ENCODE measurements at regions not wholly inside any gene's neighbourhood (a gene's known extent, or its start where the extent isn't known, plus 50 kb on each side); places are given as distances from the start of the nearest gene placed in this dataset.

DNA sequence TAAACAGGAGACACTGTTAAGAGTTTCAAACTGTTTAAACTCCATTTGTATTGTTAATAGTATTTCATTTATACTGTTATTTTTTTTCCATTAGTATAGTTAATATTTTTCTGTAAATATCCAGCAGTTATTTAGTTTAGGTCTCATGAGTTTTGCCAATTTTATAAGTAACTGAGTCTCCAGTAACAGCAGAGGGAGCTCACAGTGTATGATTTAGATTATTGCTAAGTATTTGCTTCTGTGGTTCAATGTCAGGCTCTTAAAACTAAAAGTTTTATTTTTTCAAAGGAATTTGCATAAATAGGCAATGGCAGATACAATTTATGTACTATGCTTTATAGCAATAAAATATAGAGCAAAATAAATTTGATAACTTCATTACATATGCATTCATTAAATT lies 209.7 kb downstream of the ATXN7L3B start:
- in situ Hi-C loops (cut with MboI; ENCODE audit: low pct_unique_long_range_greater_than_20kb, low sequenced_read_pairs, unreplicated experiment): no loop called here
- TF ChIP-seq, protein P1, sequence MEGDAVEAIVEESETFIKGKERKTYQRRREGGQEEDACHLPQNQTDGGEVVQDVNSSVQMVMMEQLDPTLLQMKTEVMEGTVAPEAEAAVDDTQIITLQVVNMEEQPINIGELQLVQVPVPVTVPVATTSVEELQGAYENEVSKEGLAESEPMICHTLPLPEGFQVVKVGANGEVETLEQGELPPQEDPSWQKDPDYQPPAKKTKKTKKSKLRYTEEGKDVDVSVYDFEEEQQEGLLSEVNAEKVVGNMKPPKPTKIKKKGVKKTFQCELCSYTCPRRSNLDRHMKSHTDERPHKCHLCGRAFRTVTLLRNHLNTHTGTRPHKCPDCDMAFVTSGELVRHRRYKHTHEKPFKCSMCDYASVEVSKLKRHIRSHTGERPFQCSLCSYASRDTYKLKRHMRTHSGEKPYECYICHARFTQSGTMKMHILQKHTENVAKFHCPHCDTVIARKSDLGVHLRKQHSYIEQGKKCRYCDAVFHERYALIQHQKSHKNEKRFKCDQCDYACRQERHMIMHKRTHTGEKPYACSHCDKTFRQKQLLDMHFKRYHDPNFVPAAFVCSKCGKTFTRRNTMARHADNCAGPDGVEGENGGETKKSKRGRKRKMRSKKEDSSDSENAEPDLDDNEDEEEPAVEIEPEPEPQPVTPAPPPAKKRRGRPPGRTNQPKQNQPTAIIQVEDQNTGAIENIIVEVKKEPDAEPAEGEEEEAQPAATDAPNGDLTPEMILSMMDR (IDR thresholded peaks at IDR 0.05; ENCODE audit: extremely low read depth, insufficient read depth, missing control alignments): no peak
- no peak for DNase-seq (ENCODE audit: low spot score)

DNA sequence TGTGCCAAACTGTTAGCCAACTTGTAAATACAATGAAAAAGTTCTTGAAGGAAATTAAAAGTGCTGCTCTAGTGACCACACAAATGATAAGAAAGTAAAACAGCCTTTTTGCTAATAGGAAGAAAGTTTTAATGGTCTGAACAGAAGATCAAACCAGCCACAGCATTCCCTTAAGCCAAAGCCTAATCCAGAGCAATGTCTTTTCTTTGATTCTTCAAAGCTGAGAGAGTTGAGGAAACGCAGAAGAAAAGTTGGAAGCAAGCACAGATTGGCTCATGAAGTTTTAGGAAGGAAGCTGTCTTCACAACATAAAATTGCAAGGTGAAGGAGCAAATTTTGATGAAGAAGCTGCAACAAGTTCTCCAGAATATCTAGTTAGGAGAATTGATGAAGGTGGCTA lies 213.8 kb downstream of the ATXN7L3B start:
- TF ChIP-seq, protein P1 (IDR thresholded peaks at IDR 0.05; ENCODE audit: extremely low read depth, insufficient read depth, missing control alignments): no peak
- no peak for DNase-seq (ENCODE audit: low spot score)
- in situ Hi-C loops (cut with MboI; ENCODE audit: low pct_unique_long_range_greater_than_20kb, low sequenced_read_pairs, unreplicated experiment): no loop called here

DNA sequence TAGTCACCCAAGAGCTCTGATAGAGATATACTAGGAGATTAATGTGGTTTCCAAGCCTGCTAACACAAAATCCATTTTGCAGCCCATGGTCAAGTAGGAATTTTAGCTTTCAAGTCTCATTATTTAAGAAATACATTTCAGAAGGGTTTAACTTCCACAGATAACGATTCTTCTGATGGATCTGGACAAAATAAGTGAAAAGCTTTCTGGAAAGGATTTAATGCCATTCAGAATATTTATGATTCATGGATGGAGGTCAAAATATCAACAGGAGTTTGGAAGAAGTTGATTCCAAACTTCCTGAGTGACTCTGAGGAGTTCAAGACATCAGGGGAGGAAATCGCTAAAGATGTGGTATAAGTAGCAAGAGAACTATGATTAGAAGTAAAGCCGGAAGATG lies 214.6 kb downstream of the ATXN7L3B start:
- TF ChIP-seq, protein P1 (IDR thresholded peaks at IDR 0.05; ENCODE audit: extremely low read depth, insufficient read depth, missing control alignments): no peak
- in situ Hi-C loops (cut with MboI; ENCODE audit: low pct_unique_long_range_greater_than_20kb, low sequenced_read_pairs, unreplicated experiment): no loop called here
- DNase-seq (ENCODE audit: low spot score): no peak

DNA sequence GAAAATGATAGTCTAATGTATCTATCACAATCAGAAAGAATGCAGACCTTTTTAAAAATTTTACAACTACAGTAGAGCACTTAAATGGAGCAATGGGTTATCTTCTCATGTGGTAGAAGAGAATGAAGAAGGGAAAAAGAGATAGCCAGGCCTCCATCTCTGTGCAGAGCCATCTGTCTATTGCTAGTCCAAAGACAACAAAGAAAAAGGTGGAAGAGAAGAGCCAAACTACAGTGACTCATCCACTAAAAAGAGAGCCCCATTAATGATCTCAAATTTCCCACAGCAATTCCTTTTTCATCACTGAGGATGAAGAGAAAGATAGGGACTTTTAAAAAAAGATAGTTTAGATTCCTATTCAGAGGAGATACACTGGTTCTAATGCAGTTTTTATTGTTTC lies 232.9 kb downstream of the ATXN7L3B start:
- in situ Hi-C loops (cut with MboI; ENCODE audit: low pct_unique_long_range_greater_than_20kb, low sequenced_read_pairs, unreplicated experiment): no loop called here
- no peak for DNase-seq (ENCODE audit: low spot score)
- TF ChIP-seq, protein P1 (IDR thresholded peaks at IDR 0.05; ENCODE audit: extremely low read depth, insufficient read depth, missing control alignments): no peak

DNA sequence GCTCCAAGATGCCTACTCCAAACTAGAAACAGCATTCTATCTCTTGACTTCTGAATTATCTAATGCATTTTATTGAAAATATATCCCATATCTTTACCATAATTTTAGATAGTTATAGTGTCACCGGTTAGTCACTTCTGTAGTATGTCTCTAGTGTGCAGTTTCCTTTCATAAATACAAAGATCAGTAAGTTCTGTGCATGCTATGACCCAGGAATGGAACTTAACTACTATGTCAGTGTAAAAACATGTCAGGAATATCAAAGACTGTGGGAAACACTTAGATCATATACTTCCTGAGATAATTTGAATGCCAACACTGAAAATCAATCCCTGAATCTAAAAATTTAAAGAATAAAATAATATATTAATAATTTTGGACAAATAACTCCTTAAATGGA lies 237.6 kb downstream of the ATXN7L3B start:
- in situ Hi-C loops (cut with MboI; ENCODE audit: low pct_unique_long_range_greater_than_20kb, low sequenced_read_pairs, unreplicated experiment): no loop called here
- no peak for DNase-seq (ENCODE audit: low spot score)
- TF ChIP-seq, protein P1 (IDR thresholded peaks at IDR 0.05; ENCODE audit: extremely low read depth, insufficient read depth, missing control alignments): no peak

DNA sequence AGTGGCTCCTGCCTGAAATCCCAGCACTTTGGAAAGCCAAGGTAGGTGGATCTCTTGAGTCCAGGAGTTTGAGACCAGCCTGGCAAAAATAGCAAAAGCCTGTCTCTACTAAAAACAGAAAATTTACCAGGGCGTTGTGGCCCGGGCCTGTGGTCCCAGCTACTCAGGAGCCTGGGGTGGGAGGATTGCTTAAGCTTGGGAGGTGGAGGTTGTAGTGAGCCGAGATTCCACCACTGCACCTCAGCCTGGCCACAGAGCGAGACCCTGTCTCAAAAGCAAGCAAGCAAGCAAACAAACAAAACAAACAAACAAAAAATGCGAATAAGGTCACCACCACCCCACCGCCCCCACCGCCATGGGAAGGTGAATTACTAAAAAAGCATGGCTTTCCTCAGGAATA lies 238.7 kb downstream of the ATXN7L3B start:
- no peak for DNase-seq (ENCODE audit: low spot score)
- in situ Hi-C loops (cut with MboI; ENCODE audit: low pct_unique_long_range_greater_than_20kb, low sequenced_read_pairs, unreplicated experiment): no loop called here

More for the DNA sequence above, 238.7 kb downstream of the ATXN7L3B start:
- TF ChIP-seq, protein P1 (IDR thresholded peaks at IDR 0.05; ENCODE audit: extremely low read depth, insufficient read depth, missing control alignments): no peak

All from GM13977 (cell line).